WI38 (cell line): ENCODE measurements at regions not wholly inside any gene's neighbourhood (a gene's known extent, or its start where the extent isn't known, plus 50 kb on each side); places are given as distances from the start of the nearest gene placed in this dataset.

Source experiments
- H3K4me3 ChIP-seq: 2 replicates; pipeline ENCODE4 v1.5.1; 2011; ENCODE audit warnings: low read depth, mild to moderate bottlenecking, control low read depth, low read length
- TF ChIP-seq, protein P1 (sequence below): IDR thresholded peaks from 2 replicates; pipeline ENCODE4 v1.5.1; 2012; ENCODE audit warnings: low read depth, mild to moderate bottlenecking, control low read depth, low read length

DNA sequence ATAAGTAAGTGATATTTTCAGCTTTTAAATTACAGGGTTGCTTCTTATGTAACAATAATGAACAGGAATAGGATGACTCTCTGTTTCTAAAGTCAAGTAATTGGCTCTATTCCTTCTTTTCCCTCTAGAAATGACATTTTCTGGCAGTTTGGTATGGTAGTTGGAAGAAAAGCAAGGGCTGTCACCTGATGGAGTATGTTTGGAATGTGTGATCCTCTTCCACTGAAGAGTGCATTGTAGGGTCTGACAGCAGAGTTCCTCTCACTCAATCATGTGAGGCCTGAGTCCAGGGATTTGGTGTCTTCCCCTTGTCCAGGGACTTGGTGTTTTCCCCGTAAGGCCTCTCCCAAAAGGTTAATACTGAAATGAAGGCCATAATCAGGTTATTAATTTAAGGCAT is 233.8 kb upstream of the FBXL7 start:
- TF ChIP-seq, protein P1, sequence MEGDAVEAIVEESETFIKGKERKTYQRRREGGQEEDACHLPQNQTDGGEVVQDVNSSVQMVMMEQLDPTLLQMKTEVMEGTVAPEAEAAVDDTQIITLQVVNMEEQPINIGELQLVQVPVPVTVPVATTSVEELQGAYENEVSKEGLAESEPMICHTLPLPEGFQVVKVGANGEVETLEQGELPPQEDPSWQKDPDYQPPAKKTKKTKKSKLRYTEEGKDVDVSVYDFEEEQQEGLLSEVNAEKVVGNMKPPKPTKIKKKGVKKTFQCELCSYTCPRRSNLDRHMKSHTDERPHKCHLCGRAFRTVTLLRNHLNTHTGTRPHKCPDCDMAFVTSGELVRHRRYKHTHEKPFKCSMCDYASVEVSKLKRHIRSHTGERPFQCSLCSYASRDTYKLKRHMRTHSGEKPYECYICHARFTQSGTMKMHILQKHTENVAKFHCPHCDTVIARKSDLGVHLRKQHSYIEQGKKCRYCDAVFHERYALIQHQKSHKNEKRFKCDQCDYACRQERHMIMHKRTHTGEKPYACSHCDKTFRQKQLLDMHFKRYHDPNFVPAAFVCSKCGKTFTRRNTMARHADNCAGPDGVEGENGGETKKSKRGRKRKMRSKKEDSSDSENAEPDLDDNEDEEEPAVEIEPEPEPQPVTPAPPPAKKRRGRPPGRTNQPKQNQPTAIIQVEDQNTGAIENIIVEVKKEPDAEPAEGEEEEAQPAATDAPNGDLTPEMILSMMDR: no peak
- no peak overlapping the region for H3K4me3 ChIP-seq

DNA sequence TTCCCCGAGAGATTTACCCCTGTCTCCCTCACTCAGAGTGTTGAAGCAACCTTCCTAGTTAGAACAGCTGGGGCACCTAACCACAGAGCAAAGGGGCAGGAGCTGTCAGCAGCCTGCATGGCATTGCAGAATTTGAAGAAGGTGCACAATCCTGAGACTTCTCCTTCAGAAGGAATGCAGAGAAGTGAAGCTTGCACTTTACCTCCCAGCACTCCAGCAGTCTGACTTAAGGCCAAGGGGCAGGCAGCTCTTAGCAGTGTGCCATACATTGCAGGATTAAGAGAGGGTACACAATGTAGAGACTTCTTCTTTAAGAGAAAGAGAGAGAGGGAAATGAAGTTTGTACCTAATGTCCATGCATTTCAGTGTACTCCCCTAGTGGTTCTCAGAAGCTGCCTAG is 236.0 kb upstream of the FBXL7 start:
- no peak overlapping the region for H3K4me3 ChIP-seq
- TF ChIP-seq, protein P1: no peak

DNA sequence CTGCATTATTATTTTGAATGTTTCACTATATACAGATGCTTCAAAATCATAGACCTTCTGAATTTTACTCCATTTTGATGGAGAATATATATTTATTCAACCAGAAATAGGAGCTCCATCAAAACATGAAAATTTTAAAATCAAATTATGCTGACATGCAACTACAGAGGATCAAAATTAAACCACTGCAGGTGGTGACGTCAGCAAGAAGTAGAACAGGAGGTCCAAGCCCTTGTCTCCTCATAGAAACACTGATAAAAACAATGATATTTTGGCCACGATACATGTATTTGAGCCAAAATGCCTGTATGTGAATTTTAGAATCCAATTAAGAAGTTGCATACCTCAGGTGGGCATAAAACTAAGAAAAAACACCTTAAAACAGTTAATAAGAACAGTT is 236.6 kb upstream of the FBXL7 start:
- TF ChIP-seq, protein P1: no peak
- no peak overlapping the region for H3K4me3 ChIP-seq

DNA sequence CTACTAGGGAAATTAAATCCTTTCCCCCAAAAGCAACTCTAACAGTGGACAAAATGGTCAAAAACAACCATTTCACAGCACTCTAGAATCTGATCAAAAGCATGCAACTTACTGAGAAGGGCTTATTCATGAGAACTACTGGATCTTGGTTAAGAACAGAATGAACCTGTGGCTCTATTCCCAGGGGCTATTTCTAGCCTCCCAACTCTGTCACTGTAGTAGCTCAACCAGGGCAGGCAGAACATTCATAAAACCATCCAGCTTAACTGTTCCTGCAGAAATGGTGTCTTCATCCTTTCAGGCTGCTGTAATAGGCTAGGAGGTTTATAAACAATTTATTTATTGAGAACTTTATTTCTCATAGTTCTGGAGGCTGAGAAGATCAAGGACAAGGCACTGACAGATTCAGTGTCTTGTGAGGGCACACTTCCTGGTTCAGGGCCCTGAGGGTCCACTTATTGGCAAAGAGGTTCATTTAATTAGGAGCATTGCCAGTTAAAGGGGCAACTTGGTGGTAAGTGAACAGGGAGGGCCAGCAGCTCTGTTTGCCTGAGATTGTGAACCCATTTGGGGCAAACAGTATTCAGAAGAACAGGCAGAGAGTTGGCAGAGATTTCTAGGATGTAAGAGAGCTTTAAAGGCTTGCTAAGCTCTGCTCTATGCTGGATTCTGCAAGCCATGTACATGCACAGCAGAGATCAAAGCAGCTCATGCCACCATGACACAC is 238.5 kb upstream of the FBXL7 start:
- TF ChIP-seq, protein P1: no peak
- H3K4me3 ChIP-seq: no peak overlapping the region

DNA sequence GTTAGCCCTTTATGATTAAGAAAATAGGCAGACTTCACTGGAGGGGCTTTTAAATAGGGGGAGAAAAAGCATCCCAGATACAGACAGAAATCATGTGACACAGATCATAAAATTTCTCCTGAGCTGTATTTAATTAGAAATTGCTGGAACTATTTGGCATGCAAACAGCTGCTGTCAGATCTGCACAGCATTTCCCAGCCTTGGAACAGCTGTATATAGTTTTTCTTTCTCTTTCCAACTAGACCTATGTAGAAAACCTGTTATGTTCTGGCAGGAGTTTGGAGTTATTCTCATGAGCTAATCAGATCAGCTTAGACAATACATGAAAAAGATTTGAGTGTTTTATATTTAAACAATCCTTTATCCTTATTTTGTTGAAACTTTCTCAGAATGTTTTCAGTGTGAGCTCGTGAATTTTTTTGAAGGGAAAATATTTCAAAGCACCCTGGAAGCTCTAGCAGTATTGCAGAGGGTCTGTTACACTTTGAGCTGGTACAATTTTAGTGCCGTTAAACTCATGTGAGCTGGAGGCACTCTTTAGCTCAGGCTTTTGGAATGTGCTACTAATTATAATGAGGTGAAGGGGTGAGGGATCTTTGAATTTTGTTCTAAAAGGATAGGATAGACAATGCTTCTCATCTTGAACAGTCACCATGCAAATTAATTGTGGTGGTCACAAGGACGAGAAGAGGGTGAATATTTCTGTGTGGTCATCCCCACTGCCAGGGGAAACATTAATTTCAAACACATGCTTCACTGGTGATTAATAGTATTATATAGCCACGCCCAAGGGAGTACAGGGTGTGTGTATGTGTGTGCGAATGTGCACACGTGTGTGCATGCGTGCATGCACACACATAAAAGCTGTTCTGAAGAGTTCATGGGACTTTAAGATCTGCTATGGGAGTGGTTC is 239.4 kb upstream of the FBXL7 start:
- H3K4me3 ChIP-seq: no peak overlapping the region

DNA sequence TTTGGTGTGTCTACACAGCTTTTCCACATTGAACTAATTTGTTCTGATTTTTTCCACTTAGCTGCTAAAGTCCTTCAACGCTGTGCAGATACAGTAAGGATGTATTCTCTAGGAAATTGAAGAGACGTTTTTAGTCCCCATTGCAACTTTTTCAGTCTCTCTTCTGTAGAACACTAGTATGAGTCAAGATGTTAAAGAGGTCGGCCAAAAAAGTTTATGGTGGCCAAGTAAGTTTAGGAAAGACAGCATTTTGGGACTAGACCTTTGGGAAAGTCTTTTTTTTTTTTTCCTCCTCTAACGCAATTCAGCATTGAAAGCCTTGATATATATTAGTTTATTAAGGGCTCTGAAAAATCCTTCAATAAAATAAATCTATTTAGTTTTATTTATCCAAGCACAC is 243.5 kb upstream of the FBXL7 start:
- no peak overlapping the region for H3K4me3 ChIP-seq
- TF ChIP-seq, protein P1: no peak

More for the DNA sequence above, 239.4 kb upstream of the FBXL7 start:
- TF ChIP-seq, protein P1: no peak

DNA sequence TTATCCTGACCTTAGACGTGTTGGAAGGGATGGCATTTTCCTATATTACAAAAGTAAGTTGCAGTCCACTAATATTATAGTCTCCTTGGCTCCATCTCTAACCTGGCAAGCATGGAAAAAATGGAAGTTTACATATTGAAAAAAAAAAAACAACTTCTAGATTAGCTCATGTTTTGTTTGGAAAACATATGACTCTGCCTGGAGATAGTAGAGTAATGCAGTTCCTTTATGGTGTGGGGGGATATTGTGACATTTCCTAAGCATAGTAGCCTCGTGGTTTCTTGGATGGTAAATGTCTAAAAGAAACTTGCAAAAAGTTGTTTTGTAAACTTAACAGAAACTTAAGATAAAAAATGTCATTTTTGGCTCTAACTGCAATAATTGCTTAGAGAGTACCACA is 244.4 kb upstream of the FBXL7 start:
- H3K4me3 ChIP-seq: no peak overlapping the region
- TF ChIP-seq, protein P1: no peak
